ENCODE measurements at regions not wholly inside any gene's neighbourhood (a gene's known extent, or its start where the extent isn't known, plus 50 kb on each side); places are given as distances from the start of the nearest gene placed in this dataset.
A peak's percentile ranks its signal among the peaks of the same experiment; 100 is the strongest.

DNA sequence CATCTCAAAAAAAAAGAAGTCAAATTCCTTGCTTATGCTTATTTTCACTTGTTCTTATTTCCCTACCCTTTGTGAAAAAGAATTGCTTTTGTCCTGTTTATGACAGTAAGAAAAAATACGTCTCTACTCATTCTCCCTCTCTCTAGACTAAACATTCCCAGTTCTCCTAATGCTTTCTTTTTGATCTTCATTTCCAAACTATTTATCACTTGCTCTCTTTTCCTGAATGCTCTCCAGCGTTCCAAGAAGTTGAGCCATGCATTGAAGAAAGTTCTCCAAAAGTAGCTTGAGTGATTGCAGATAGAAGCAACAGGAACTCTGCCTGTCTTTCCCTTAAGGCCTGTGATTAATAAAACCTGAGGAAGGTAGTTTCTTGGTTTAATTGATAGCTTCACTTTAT is 53.1 kb upstream of the TMEM170B start:
- Histone ChIP-seq H2BK15ac (ENCODE audit: low read depth, poor library complexity, severe bottlenecking) (no peak overlapping the region), H3K4me2 (ENCODE audit: low read length, poor library complexity, severe bottlenecking) (no peak overlapping the region), H3K79me1 (replicated peaks; ENCODE audit: low read length, poor library complexity, severe bottlenecking) (no peaks in the 10 kb centered on the region), H3K18ac (ENCODE audit: low read depth in 1 of 2, low read length in 2 of 2) (no peak overlapping the region), H2AK5ac (ENCODE audit: low read length, severe bottlenecking) (no peak overlapping the region), H2AFZ (ENCODE audit: low read depth, low read length) (no peak overlapping the region), H3K4me1 (ENCODE audit: control insufficient read depth, insufficient read depth, low read depth, low read length) (no peaks in the 10 kb centered on the region), H3K27ac (ENCODE audit: low read length, poor library complexity, severe bottlenecking) (no peak overlapping the region), H2BK5ac (ENCODE audit: low read depth, low read length, poor library complexity, severe bottlenecking) (no peak overlapping the region), H3K4ac (ENCODE audit: low read depth in 1 of 2, low read length in 2 of 2) (no peak overlapping the region), H4K8ac (ENCODE audit: low read length) (no peak overlapping the region), H3K9me3 (ENCODE audit: control insufficient read depth, low read length) (no peaks in the 10 kb centered on the region), H3K36me3 (ENCODE audit: control insufficient read depth in 1 of 2, insufficient read depth in 2 of 2, low read depth in 1 of 2, low read length in 2 of 2) (no peaks in the 10 kb centered on the region), H3K9ac (ENCODE audit: low read length) (no peak overlapping the region), H3K27me3 (ENCODE audit: control insufficient read depth in 1 of 2, insufficient read depth in 1 of 2, low read length in 2 of 2) (no peaks in the 10 kb centered on the region), H2BK12ac (ENCODE audit: low read length in 2 of 2) (no peak overlapping the region), H3K14ac (ENCODE audit: low read length in 2 of 2) (no peak overlapping the region), H3K4me3 (ENCODE audit: insufficient read depth in 1 of 2, low read depth in 1 of 2, low read length in 2 of 2) (no peak overlapping the region), H3K23ac (ENCODE audit: low read length in 2 of 2) (no peak overlapping the region), H2BK120ac (ENCODE audit: low read depth, low read length) (no peak overlapping the region), H4K91ac (ENCODE audit: low read length) (no peak overlapping the region)
- 81% methylated on average over 2 of the region's 2 CpGs for WGBS
- no peak for DNase-seq

DNA sequence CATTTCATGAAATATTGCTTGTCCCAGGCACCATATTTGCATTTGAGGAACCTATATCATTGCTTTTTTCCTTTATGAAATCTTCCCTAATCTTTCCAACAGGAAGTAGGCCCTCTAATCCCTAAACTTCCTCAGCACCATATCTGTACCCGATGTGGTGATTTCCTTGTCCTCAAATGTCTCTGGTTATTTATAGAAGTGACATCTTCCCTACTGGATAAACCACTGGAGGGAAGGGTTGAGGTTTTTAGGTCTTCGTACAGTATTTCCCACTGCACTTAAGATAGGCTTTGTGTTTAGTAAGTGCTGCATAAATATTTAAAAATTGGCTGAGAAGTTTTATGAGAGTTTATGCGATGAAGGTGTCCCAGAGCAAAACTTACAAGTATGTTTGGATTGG is 54.9 kb upstream of the TMEM170B start:
- H3K4ac ChIP-seq (ENCODE audit: low read depth in 1 of 2, low read length in 2 of 2) = peak overlapping the region in 1 of 2 experiments; percentile 41
- no peak overlapping the region for H3K4me2 ChIP-seq (ENCODE audit: low read length, poor library complexity, severe bottlenecking)
- no peak overlapping the region for H2BK120ac ChIP-seq (ENCODE audit: low read depth, low read length)
- H3K36me3 ChIP-seq (ENCODE audit: control insufficient read depth in 1 of 2, insufficient read depth in 2 of 2, low read depth in 1 of 2, low read length in 2 of 2) = no peaks in the 10 kb centered on the region
- no peak overlapping the region for H3K27ac ChIP-seq (ENCODE audit: low read length, poor library complexity, severe bottlenecking)
- H3K18ac ChIP-seq (ENCODE audit: low read depth in 1 of 2, low read length in 2 of 2) = no peak overlapping the region
- no peak overlapping the region for H2BK15ac ChIP-seq (ENCODE audit: low read depth, poor library complexity, severe bottlenecking)
- peak; percentile 39 for DNase-seq
- H3K14ac ChIP-seq (ENCODE audit: low read length in 2 of 2) = no peak overlapping the region
- no peak overlapping the region for H2AK5ac ChIP-seq (ENCODE audit: low read length, severe bottlenecking)
- H4K8ac ChIP-seq (ENCODE audit: low read length) = no peak overlapping the region
- 58% methylated on average over 2 of the region's 3 CpGs for WGBS
- H2BK12ac ChIP-seq (ENCODE audit: low read length in 2 of 2) = no peak overlapping the region
- H3K27me3 ChIP-seq (ENCODE audit: control insufficient read depth in 1 of 2, insufficient read depth in 1 of 2, low read length in 2 of 2) = no peaks in the 10 kb centered on the region
- H3K4me3 ChIP-seq (ENCODE audit: insufficient read depth in 1 of 2, low read depth in 1 of 2, low read length in 2 of 2) = no peak overlapping the region
- no peak overlapping the region for H2AFZ ChIP-seq (ENCODE audit: low read depth, low read length)
- no peak overlapping the region for H4K91ac ChIP-seq (ENCODE audit: low read length)
- H3K9ac ChIP-seq (ENCODE audit: low read length) = no peak overlapping the region
- no peak overlapping the region for H2BK5ac ChIP-seq (ENCODE audit: low read depth, low read length, poor library complexity, severe bottlenecking)
- no peaks in the 10 kb centered on the region for H3K79me1 ChIP-seq (replicated peaks; ENCODE audit: low read length, poor library complexity, severe bottlenecking)
- no peaks in the 10 kb centered on the region for H3K9me3 ChIP-seq (ENCODE audit: control insufficient read depth, low read length)
- no peaks in the 10 kb centered on the region for H3K4me1 ChIP-seq (ENCODE audit: control insufficient read depth, insufficient read depth, low read depth, low read length)
- no peak overlapping the region for H3K23ac ChIP-seq (ENCODE audit: low read length in 2 of 2)

DNA sequence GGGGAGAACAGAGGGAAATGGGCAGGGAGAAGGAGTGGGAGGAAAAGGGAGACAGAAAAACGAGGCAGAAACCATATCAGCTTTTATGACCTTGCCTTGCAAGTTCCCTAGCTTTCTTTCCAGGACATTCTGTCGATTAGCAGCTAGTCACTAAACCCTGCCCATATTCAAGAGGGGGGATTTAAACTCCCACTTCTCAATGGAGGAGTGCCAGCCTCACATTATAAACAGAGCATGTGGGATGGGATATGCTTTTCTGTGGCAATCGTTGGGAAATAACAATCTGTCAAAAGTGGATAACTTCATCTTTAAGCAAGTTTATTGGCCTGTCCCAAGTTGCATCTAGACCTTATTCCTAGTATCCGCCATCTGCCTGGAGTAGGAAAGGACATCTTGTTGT is 57.0 kb upstream of the TMEM170B start:
- H3K18ac ChIP-seq (ENCODE audit: low read depth in 1 of 2, low read length in 2 of 2) = no peak overlapping the region
- no peak for DNase-seq
- no peak overlapping the region for H4K8ac ChIP-seq (ENCODE audit: low read length)
- H3K27ac ChIP-seq (ENCODE audit: low read length, poor library complexity, severe bottlenecking) = no peak overlapping the region
- no peaks in the 10 kb centered on the region for H3K4me1 ChIP-seq (ENCODE audit: control insufficient read depth, insufficient read depth, low read depth, low read length)
- no peak overlapping the region for H2AK5ac ChIP-seq (ENCODE audit: low read length, severe bottlenecking)
- H3K27me3 ChIP-seq (ENCODE audit: control insufficient read depth in 1 of 2, insufficient read depth in 1 of 2, low read length in 2 of 2) = no peaks in the 10 kb centered on the region
- H3K4me2 ChIP-seq (ENCODE audit: low read length, poor library complexity, severe bottlenecking) = no peak overlapping the region
- no peak overlapping the region for H3K9ac ChIP-seq (ENCODE audit: low read length)
- H2BK5ac ChIP-seq (ENCODE audit: low read depth, low read length, poor library complexity, severe bottlenecking) = no peak overlapping the region
- H3K23ac ChIP-seq (ENCODE audit: low read length in 2 of 2) = no peak overlapping the region
- whole genome bisulfite sequencing = 50% methylated on average over 2 of the region's 4 CpGs
- H3K4me3 ChIP-seq (ENCODE audit: insufficient read depth in 1 of 2, low read depth in 1 of 2, low read length in 2 of 2) = no peak overlapping the region
- H3K36me3 ChIP-seq (ENCODE audit: control insufficient read depth in 1 of 2, insufficient read depth in 2 of 2, low read depth in 1 of 2, low read length in 2 of 2) = no peaks in the 10 kb centered on the region
- no peak overlapping the region for H2BK15ac ChIP-seq (ENCODE audit: low read depth, poor library complexity, severe bottlenecking)
- no peak overlapping the region for H2BK120ac ChIP-seq (ENCODE audit: low read depth, low read length)
- H3K4ac ChIP-seq (ENCODE audit: low read depth in 1 of 2, low read length in 2 of 2) = no peak overlapping the region
- H3K79me1 ChIP-seq (replicated peaks; ENCODE audit: low read length, poor library complexity, severe bottlenecking) = no peaks in the 10 kb centered on the region
- H4K91ac ChIP-seq (ENCODE audit: low read length) = no peak overlapping the region
- no peak overlapping the region for H3K14ac ChIP-seq (ENCODE audit: low read length in 2 of 2)
- H2BK12ac ChIP-seq (ENCODE audit: low read length in 2 of 2) = no peak overlapping the region
- no peak overlapping the region for H2AFZ ChIP-seq (ENCODE audit: low read depth, low read length)
- no peaks in the 10 kb centered on the region for H3K9me3 ChIP-seq (ENCODE audit: control insufficient read depth, low read length)

DNA sequence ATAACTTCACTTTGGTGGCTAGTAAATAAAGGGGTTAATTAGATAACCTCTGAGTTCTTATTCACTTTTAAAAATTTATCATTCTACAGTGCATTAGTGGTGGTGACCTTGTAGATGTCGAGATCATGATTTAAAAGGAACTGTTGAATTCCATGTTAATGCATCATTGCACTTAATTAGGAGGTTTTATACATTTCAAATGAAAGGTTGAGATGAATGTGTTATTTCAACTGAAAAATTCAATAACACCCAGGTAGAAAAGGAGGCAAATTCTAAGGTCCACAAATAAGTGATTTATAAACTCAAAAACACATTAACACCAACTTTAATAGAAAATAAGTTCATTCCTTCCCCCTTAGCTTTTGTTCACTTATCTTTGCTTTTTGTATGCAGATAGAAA is 58.3 kb upstream of the TMEM170B start:
- no peak overlapping the region for H2BK15ac ChIP-seq (ENCODE audit: low read depth, poor library complexity, severe bottlenecking)
- H3K4me3 ChIP-seq (ENCODE audit: insufficient read depth in 1 of 2, low read depth in 1 of 2, low read length in 2 of 2) = no peak overlapping the region
- no peaks in the 10 kb centered on the region for H3K79me1 ChIP-seq (replicated peaks; ENCODE audit: low read length, poor library complexity, severe bottlenecking)
- no peak overlapping the region for H2BK120ac ChIP-seq (ENCODE audit: low read depth, low read length)
- no peaks in the 10 kb centered on the region for H3K4me1 ChIP-seq (ENCODE audit: control insufficient read depth, insufficient read depth, low read depth, low read length)
- H3K4me2 ChIP-seq (ENCODE audit: low read length, poor library complexity, severe bottlenecking) = no peak overlapping the region
- no peak overlapping the region for H3K23ac ChIP-seq (ENCODE audit: low read length in 2 of 2)
- H3K9ac ChIP-seq (ENCODE audit: low read length) = no peak overlapping the region
- no peak overlapping the region for H4K8ac ChIP-seq (ENCODE audit: low read length)
- no peaks in the 10 kb centered on the region for H3K9me3 ChIP-seq (ENCODE audit: control insufficient read depth, low read length)
- H2AFZ ChIP-seq (ENCODE audit: low read depth, low read length) = no peak overlapping the region
- H2BK5ac ChIP-seq (ENCODE audit: low read depth, low read length, poor library complexity, severe bottlenecking) = no peak overlapping the region
- DNase-seq = no peak
- no peak overlapping the region for H2AK5ac ChIP-seq (ENCODE audit: low read length, severe bottlenecking)
- no peak overlapping the region for H4K91ac ChIP-seq (ENCODE audit: low read length)
- H3K36me3 ChIP-seq (ENCODE audit: control insufficient read depth in 1 of 2, insufficient read depth in 2 of 2, low read depth in 1 of 2, low read length in 2 of 2) = no peaks in the 10 kb centered on the region
- H3K4ac ChIP-seq (ENCODE audit: low read depth in 1 of 2, low read length in 2 of 2) = no peak overlapping the region
- H3K27ac ChIP-seq (ENCODE audit: low read length, poor library complexity, severe bottlenecking) = no peak overlapping the region
- no CpG with 5 or more reads among the region's 1 CpG for WGBS
- H3K27me3 ChIP-seq (ENCODE audit: control insufficient read depth in 1 of 2, insufficient read depth in 1 of 2, low read length in 2 of 2) = no peaks in the 10 kb centered on the region
- no peak overlapping the region for H2BK12ac ChIP-seq (ENCODE audit: low read length in 2 of 2)
- no peak overlapping the region for H3K18ac ChIP-seq (ENCODE audit: low read depth in 1 of 2, low read length in 2 of 2)
- H3K14ac ChIP-seq (ENCODE audit: low read length in 2 of 2) = no peak overlapping the region
